Brain microvascular endothelial cell (primary cell): ENCODE measurements at regions not wholly inside any gene's neighbourhood (a gene's known extent, or its start where the extent isn't known, plus 50 kb on each side); places are given as distances from the start of the nearest gene placed in this dataset.
"Not testable (repeated sequence)": the region's sequence is repeated elsewhere in the genome, so short reads cannot be mapped to it uniquely, and the experiment has no call there.

Experiments
- DNase-seq: peaks from one replicate; pipeline ENCODE4 v3.0.0-alpha.2; 2020
- H3K27ac ChIP-seq: fragments of 250-450 bp; sonication (Bioruptor Pico); 2 replicates; pipeline ENCODE4 v1.5.1; 2020; ENCODE audit warnings: mild to moderate bottlenecking, moderate library complexity
- H3K27me3 ChIP-seq: fragments of 250-450 bp; sonication (Bioruptor Pico); replicated peaks from 2 replicates; pipeline ENCODE4 v1.5.1; 2020; ENCODE audit warnings: mild to moderate bottlenecking
- H3K36me3 ChIP-seq: fragments of 250-450 bp; sonication (Bioruptor Pico); replicated peaks from 2 replicates; pipeline ENCODE4 v1.5.1; 2020; ENCODE audit warnings: mild to moderate bottlenecking
- H3K4me3 ChIP-seq: 2 replicates; pipeline ENCODE4 v1.5.1; 2011; ENCODE audit warnings: low read depth, mild to moderate bottlenecking, control low read depth, low read length, moderate library complexity
- CTCF ChIP-seq: IDR thresholded peaks from 2 replicates; pipeline ENCODE4 v1.5.1; 2011; ENCODE audit warnings: low read depth, mild to moderate bottlenecking, moderate library complexity, low read length, control low read depth, inconsistent platforms; ENCODE audit errors: missing control alignments
- in situ Hi-C: cut with HindIII; loops from 2 replicates; pipeline ENCODE4 v1.10.0; 2017; ENCODE audit warnings: low sequenced_read_pairs, low pct_ligation_motif_present

DNA sequence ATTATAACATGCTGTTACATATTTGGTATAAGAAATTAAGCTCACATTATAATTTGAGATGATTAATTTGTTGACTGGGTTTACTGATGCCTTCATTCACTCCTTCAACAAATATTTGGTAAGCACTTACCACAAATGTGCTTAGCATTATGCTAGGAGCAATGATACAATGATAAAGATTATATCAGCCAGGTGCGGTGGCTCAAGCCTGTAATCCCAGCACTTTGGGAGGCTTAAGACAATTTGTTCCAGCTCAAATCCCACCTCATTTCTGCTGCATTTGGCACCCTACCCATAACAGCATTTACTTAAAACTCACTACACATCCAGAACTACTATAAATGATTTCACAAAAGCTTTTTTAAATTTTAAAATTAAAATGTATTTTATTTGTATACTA, 1263.6 kb upstream of the RAG2 start:
- in situ Hi-C loops = no loop called here
- Histone ChIP-seq H3K27ac (no peak overlapping the region), H3K36me3 (no peaks in the 10 kb centered on the region), H3K4me3 (no peak overlapping the region), H3K27me3 (no peaks in the 10 kb centered on the region)
- no peak for TF ChIP-seq CTCF
- no peak for DNase-seq

GRCh38 chr11:37858806-37859537, 1260.9 kb upstream of the RAG2 start:
- H3K27ac ChIP-seq, H3K4me3 ChIP-seq, H3K27me3 ChIP-seq, H3K36me3 ChIP-seq, in situ Hi-C loops, DNase-seq: not testable (repeated sequence)

DNA sequence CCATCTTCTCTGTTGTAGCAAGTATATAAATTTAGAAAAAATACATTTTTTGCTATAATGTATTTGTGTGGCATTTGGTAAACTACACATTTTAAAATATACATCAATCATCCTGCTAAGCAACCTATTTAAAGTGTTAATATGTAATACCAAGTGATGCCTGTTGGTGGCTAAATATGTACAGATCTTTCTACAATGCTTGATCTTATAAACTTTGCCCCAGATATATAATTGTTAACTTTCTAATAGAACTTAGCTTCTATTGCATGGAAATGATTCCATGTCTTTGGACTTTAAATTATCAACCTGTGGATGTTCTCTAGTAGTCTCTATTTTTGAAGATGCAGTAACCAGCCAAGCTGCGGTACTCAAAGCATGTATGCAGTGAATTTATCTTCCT, 1260.4 kb upstream of the RAG2 start:
- in situ Hi-C loops = no loop called here
- no peak for DNase-seq
- Histone ChIP-seq H3K27me3 (no peaks in the 10 kb centered on the region), H3K4me3 (no peak overlapping the region), H3K27ac (no peak overlapping the region), H3K36me3 (no peaks in the 10 kb centered on the region)
- TF ChIP-seq CTCF = peak; percentile 8

DNA sequence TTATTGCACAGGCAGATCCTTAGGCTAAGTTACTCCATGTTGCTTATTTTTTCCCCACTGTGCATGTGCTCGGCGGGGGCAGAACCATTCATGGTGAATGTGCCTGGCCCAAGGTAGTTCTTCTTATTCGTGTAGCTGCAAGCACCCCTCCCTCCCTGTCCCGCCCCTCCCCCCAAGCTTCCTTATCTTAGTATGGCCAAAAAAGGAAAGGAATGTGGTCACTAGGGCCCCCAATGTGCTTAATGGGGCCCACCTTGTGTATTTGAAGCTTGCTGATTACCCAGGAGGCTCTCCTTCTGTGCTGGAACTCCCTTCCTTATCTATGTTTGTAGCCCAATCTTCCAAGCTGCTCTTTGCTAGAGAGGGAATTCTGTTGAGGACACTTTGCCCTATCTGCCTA, 1259.7 kb upstream of the RAG2 start:
- in situ Hi-C loops = no loop called here
- no peak overlapping the region for H3K27ac ChIP-seq
- DNase-seq = no peak
- TF ChIP-seq CTCF = no peak
- H3K4me3 ChIP-seq = no peak overlapping the region
- H3K27me3 ChIP-seq = no peaks in the 10 kb centered on the region
- no peaks in the 10 kb centered on the region for H3K36me3 ChIP-seq

- no peak for DNase-seq
- no peak for TF ChIP-seq CTCF
- Histone ChIP-seq H3K27me3 (no peaks in the 10 kb centered on the region), H3K4me3 (no peak overlapping the region), H3K36me3 (no peaks in the 10 kb centered on the region), H3K27ac (no peak overlapping the region)
- in situ Hi-C loops = no loop called here
These were observed 1251.7 kb upstream of the RAG2 start for GRCh38 chr11:37849706-37850105.

DNA sequence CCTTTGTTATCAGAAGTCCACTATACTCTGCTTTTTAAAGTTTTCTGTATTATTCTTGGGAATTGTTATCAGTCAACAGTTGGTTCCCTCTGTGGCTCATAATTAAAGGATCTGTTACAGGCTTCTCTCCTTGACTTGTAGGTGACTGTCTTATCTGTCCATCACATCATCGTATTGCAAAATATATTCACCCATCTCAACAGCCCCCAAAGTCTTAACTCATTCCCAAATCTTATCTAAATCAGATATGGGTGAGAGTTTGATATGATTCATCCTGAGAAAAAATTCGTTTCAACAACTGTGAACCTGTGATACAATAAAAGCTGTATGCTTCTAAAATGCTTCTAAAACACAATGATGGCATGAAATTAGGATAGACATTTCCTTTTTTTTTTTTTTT, 1245.6 kb upstream of the RAG2 start:
- H3K4me3 ChIP-seq = no peak overlapping the region
- H3K36me3 ChIP-seq = no peaks in the 10 kb centered on the region
- DNase-seq = peak; percentile 1
- in situ Hi-C loops = no loop called here
- no peaks in the 10 kb centered on the region for H3K27me3 ChIP-seq
- TF ChIP-seq CTCF = no peak
- H3K27ac ChIP-seq = no peak overlapping the region
